Ovary (tissue), 7 donors: ENCODE measurements at regions not wholly inside any gene's neighbourhood (a gene's known extent, or its start where the extent isn't known, plus 50 kb on each side); places are given as distances from the start of the nearest gene placed in this dataset.
"Not testable (repeated sequence)": the region's sequence is repeated elsewhere in the genome, so short reads cannot be mapped to it uniquely, and the experiment has no call there.

ENCODE experiments used
- DNase-seq, 5 donors: peaks; one replicate each; pipeline ENCODE4 v3.0.0-alpha.2; 2019 to 2020
- H3K27ac ChIP-seq, 2 donors: fragments of 200-600 bp; one replicate each; pipeline versions ENCODE4 v1.5.1 to v1.8.0; 2019 to 2022
- H3K27me3 ChIP-seq: fragments of 200-600 bp; one replicate; pipeline ENCODE4 v1.8.0; 2022
- H3K36me3 ChIP-seq: fragments of 200-600 bp; sonication (generic); one replicate; pipeline ENCODE4 v1.5.1; 2019
- H3K4me1 ChIP-seq: one replicate; pipeline ENCODE4 v1.8.1; 2013; ENCODE audit warnings: mild to moderate bottlenecking, moderate library complexity; ENCODE audit not compliant: insufficient read depth
- H3K4me3 ChIP-seq: fragments of 200-600 bp; sonication (generic); one replicate; pipeline ENCODE4 v1.5.1; 2017
- H3K9me3 ChIP-seq, 2 donors: fragments of 200-600 bp in 1 of 2; sonication (generic) in 1 of 2; one replicate each; pipeline versions ENCODE4 v1.5.1 to v1.8.1; 2013 to 2019; ENCODE audit warnings: mild to moderate bottlenecking in 1 of 2, moderate library complexity in 1 of 2
- CTCF ChIP-seq, 3 donors: fragments of 450-650 bp in 2 of 3; fragments of 200-600 bp in 1 of 3; IDR thresholded peaks; one replicate each; pipeline versions ENCODE4 v1.5.1 to v1.8.0; 2016 to 2022; ENCODE audit warnings: antibody characterized with exemption in 3 of 3, mild to moderate bottlenecking in 1 of 3
- EP300 ChIP-seq: sonication (generic); formaldehyde crosslinking; IDR thresholded peaks from one replicate; pipeline ENCODE4 v1.6.1; 2017; ENCODE audit warnings: antibody characterized with exemption
- POLR2A ChIP-seq: fragments of 450-650 bp; IDR thresholded peaks from one replicate; pipeline ENCODE4 v1.6.1; 2017; ENCODE audit warnings: antibody characterized with exemption, mild to moderate bottlenecking, moderate library complexity
- WGBS, 3 donors: extraction: QIAGEN DNeasy Blood & Tissue Kit in 1 of 3; methylation state at CpG; one replicate each; pipeline versions ENCODE4 v1.1.5 to v1.1.7; 2013 to 2017; 5-methylcytosine and 5-hydroxymethylcytosine counted together
- intact Hi-C, 4 donors: fragments of 100-400 bp; cut with DNase I; formaldehyde crosslinking; loops; one replicate each; pipeline versions ENCODE4 v1.11.0 to v1.15.1; 2022 to 2023
- donor health status: DM: no; HTN: no; CAD: no; lungs with moderate emphysema.
- donor health status: DM: no; HTN: no; CAD: no.
- donor health status: Bipolar disorder and iron deficiency.
- donor health status: DM: no; HTN: no; CAD: no.
- donor health status: DM: yes; HTN: yes; CAD: no.

DNA sequence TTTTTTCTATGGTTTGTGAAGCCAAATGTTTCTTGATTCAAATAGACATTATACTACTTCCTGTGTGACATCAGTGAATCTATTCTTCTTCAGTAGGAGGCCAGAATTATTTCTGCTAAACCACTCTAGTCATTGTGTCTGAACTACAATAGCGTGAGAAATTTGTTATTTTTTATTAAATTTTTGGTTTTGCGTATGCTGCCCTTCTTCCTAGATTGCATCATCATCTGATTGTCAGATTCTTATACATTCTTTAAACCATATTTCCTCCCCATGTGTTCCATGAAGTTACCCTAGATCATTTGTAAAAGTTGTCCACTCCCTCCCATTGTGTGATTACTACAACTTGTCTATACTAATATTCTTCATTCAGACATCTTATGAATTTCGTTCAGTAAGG lies 187.8 kb upstream of the SPRY2 start:
- no peak for DNase-seq
- Histone ChIP-seq H3K27me3 (no peaks in the 10 kb centered on the region), H3K27ac (no peak overlapping the region), H3K4me3 (no peak overlapping the region), H3K9me3 (no peaks in the 10 kb centered on the region), H3K36me3 (no peaks in the 10 kb centered on the region), H3K4me1 (no peaks in the 10 kb centered on the region)
- 93 to 95% (median 95%) methylated on average over 3 of the region's 3 CpGs for WGBS, 3 donors
- TF ChIP-seq EP300 (no peak), POLR2A (no peak), CTCF (IDR thresholded peaks at IDR 0.05) (no peak)
- intact Hi-C loops = no loop called here

GRCh38 chr13:80527400-80527799 lies 186.5 kb upstream of the SPRY2 start:
- Histone ChIP-seq H3K27ac (no peak overlapping the region), H3K4me3 (no peak overlapping the region), H3K36me3 (no peaks in the 10 kb centered on the region), H3K4me1 (no peaks in the 10 kb centered on the region), H3K9me3 (no peaks in the 10 kb centered on the region), H3K27me3 (no peaks in the 10 kb centered on the region)
- no peak for DNase-seq
- intact Hi-C loops = no loop called here
- 83 to 92% (median 84%) methylated on average over 2 of the region's 2 CpGs for WGBS, 3 donors
- TF ChIP-seq POLR2A (no peak), EP300 (no peak), CTCF (IDR thresholded peaks at IDR 0.05) (no peak)

GRCh38 chr13:80524447-80525215 lies 183.7 kb upstream of the SPRY2 start:
- no peak for TF ChIP-seq POLR2A
- no peak for TF ChIP-seq EP300
- TF ChIP-seq CTCF (IDR thresholded peaks at IDR 0.05) = no peak
- intact Hi-C loops = no loop called here
- 82 to 86% (median 85%) methylated on average over 4 of the region's 4 CpGs for WGBS, 3 donors

DNA sequence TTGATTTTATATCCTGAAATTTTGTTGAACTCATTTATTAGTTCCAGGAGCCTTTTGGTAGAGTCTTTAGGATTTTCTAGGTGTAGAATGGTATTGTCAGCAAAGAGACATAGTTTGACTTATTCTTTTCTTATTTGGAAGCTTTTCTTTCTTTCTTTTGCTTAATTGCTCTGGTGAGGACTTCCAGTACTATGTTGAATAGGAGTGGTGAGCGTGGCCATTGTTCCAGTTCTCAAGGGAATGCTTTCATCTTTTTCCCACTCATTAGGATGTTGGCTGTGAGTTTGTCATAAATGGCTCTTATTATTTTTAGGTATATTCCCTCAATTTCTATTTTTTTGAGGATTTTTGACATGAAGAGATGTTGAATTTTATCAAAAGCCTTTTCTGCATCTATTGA lies 182.2 kb upstream of the SPRY2 start:
- Histone ChIP-seq H3K36me3 (no peaks in the 10 kb centered on the region), H3K27ac (no peak overlapping the region), H3K4me3 (no peak overlapping the region), H3K4me1 (no peaks in the 10 kb centered on the region), H3K27me3 (no peaks in the 10 kb centered on the region), H3K9me3 (no peaks in the 10 kb centered on the region)
- TF ChIP-seq CTCF (IDR thresholded peaks at IDR 0.05) (no peak), EP300 (no peak), POLR2A (no peak)
- WGBS, 3 donors = 84 to 94% (median 90%) methylated on average over 1 of the region's 1 CpG
- no peak for DNase-seq
- intact Hi-C loops = no loop called here

More at GRCh38 chr13:80524447-80525215, 183.7 kb upstream of the SPRY2 start:
- no peak for DNase-seq
- H3K4me3 ChIP-seq = no peak overlapping the region
- no peaks in the 10 kb centered on the region for H3K27me3 ChIP-seq
- no peaks in the 10 kb centered on the region for H3K4me1 ChIP-seq
- H3K9me3 ChIP-seq = no peaks in the 10 kb centered on the region
- no peak overlapping the region for H3K27ac ChIP-seq
- H3K36me3 ChIP-seq = no peaks in the 10 kb centered on the region

- H3K27ac ChIP-seq, DNase-seq, H3K4me1 ChIP-seq, H3K4me3 ChIP-seq, H3K36me3 ChIP-seq, H3K9me3 ChIP-seq, intact Hi-C loops, H3K27me3 ChIP-seq: not testable (repeated sequence)
- WGBS, 3 donors = 62 to 68% (median 66%) methylated on average over 1 of the region's 1 CpG
These were observed 181.5 kb upstream of the SPRY2 start for GRCh38 chr13:80522463-80522862.
